ENCODE measurements at regions not wholly inside any gene's neighbourhood (a gene's known extent, or its start where the extent isn't known, plus 50 kb on each side); places are given as distances from the start of the nearest gene placed in this dataset.

- no peak for DNase-seq
Measured at GRCh38 chr3:72113964-72114363, 329.0 kb upstream of the PROK2 start.

- DNase-seq = no peak
Measured at GRCh38 chr3:72113564-72113963, 328.6 kb upstream of the PROK2 start.

GRCh38 chr3:72112435-72112834 lies 327.5 kb upstream of the PROK2 start:
- no peak for DNase-seq

- no peak for DNase-seq
Measured at GRCh38 chr3:72111265-72112205, 326.6 kb upstream of the PROK2 start.

DNA sequence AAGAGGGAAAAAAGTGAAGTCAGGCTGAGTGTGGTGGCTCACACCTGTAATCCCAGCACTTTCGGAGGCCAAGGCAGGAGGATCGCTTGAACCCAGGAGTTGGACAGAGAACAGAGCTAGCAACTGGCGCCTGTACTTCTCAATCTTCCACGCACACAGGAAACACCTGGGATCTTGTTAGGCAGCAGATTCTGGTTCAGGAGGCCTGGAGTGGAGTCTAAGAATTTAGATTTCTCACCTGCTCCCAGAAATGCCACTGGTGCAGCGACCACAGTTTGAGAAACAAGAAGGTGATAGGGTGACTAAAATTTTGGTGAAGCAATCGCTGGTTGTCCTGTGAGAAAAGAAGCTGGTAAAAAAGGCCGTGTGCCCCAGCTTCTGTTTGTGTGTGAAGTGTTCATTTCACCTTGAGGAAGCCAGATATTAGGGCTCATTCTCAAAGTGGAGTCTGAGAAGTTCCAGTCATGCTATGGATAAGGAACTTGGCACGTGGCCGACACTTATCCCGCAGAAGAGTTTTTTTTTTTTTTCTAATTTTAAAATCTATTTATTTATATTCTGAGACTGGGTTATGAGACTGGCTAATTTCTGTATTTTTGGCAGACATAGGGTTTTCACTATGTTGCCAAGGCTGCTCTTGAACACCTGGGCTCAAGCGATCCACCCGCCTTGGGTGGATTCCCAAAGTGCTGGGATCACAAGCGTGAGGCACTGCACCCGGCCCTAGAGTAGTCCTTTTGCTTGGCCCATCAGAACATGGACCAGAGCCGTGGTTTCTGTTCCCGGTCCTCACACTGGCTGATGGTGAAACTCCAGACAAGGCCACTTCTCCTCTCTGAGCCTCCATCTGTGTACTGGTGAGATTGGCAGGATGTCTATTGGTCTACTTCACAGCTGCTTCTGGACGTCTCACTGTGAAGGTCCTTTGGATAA lies 324.6 kb upstream of the PROK2 start:
- DNase-seq = no peak

- DNase-seq = no peak
Measured at GRCh38 chr3:72105306-72105705, 320.4 kb upstream of the PROK2 start.

DNA sequence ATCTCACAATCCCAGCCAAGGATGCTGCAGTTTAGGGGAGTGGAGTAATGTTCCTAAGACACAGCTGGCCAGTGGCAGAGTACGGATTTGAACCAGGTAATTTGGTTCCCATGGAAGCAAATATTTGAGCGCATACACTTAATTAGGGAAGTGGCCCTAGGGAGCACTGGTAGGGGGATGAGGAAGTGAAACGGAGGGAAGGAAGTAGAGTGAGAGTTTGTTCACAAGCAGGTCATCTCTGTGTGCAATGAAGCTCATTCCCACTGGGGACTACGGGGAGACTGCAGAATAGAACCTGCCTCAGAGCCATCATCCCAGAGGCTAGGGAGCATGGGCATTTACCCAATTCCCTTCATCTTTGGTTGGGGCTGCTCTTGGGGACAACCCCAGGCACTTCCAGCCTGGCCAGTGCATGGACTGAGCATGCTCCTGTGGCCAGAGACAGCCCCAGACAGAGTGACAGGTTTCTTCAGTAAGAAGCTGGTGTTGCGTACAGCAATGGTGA lies 317.2 kb upstream of the PROK2 start:
- DNase-seq = peak in 1 of 3 donors; percentile 54

DNA sequence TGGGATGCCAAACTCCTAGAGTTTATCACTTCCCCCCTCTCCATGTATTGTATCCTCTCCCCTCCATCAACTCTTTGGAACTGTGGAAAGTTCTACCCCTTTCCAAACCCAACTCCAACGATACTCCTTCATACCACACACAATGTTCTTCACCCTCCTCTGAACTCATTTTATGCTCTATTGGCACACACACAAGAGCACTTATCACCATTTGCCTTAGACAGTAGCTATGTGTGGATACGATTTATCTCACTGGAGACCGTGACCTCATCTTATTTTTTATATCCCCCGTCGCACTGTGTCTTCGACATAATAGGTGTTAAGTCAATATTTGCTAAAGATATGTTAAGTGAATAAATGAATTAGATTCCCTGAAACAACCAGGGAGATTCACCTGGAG lies 316.5 kb upstream of the PROK2 start:
- DNase-seq = no peak

DNA sequence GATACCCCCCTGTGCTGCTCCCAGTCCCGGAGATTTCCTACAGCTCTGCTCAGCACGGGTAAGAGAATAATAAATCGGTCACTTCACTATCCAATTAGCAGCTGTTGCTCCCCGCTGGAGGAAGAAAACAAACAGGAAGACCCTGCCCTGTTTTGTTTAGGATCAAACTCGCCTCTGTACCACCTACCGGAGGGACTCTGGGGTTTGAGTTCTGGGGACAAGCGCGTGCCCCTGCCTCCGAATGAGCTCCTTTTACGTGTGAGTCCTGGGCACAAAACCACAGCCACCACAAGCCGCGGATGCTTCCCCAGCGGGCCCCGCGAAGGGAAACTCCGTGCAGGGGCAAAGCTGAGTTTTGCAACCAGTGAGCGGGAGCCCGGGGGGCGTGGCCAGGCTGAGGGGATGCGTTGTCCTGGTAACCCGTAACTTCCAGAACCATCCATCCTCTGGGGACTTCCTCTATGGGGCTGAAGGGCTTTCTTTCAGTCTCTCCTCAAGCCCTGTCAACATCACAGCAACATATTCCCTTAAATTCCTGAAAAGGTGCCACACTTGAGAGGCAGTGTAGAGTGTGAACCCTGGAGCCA lies 315.7 kb upstream of the PROK2 start:
- DNase-seq = peak; percentile 71 to 93 (median 84)

- no peak for DNase-seq
Measured at GRCh38 chr3:72100080-72100511, 315.1 kb upstream of the PROK2 start.

- peak in 1 of 3 donors; percentile 30 for DNase-seq
Measured at GRCh38 chr3:72099326-72100079, 314.6 kb upstream of the PROK2 start.

GRCh38 chr3:72097053-72097452 lies 312.1 kb upstream of the PROK2 start:
- no peak for DNase-seq

- no peak for DNase-seq
Measured at GRCh38 chr3:72095521-72095920, 310.6 kb upstream of the PROK2 start.

- no peak for DNase-seq
Measured at GRCh38 chr3:72093992-72094334, 309.0 kb upstream of the PROK2 start.

- DNase-seq = no peak
Measured at GRCh38 chr3:72093270-72093991, 308.5 kb upstream of the PROK2 start.

DNA sequence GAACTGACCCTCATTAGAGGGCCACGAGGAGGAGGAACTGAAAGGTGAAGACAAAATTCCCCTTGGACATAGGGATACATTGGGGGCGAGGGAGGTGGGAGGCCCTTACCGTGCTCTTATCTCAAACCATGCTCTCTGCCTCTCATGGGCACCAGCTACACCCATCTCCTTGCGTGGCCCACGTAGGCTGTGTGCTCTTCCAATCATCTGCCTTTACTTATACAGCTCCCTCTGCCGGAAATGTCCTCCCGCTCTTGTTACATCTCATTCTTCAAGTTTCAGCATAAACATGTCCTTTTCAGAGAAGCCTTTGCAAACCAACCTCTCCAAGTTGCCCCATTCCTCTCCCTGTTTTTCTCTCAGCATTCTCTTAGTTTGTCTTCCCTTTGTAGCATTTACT lies 307.8 kb upstream of the PROK2 start:
- no peak for DNase-seq

GRCh38 chr3:72088486-72089025 lies 303.6 kb upstream of the PROK2 start:
- DNase-seq = no peak

- DNase-seq = no peak
Measured at GRCh38 chr3:72087420-72087819, 302.5 kb upstream of the PROK2 start.

GRCh38 chr3:72086743-72087087 lies 301.8 kb upstream of the PROK2 start:
- no peak for DNase-seq

DNA sequence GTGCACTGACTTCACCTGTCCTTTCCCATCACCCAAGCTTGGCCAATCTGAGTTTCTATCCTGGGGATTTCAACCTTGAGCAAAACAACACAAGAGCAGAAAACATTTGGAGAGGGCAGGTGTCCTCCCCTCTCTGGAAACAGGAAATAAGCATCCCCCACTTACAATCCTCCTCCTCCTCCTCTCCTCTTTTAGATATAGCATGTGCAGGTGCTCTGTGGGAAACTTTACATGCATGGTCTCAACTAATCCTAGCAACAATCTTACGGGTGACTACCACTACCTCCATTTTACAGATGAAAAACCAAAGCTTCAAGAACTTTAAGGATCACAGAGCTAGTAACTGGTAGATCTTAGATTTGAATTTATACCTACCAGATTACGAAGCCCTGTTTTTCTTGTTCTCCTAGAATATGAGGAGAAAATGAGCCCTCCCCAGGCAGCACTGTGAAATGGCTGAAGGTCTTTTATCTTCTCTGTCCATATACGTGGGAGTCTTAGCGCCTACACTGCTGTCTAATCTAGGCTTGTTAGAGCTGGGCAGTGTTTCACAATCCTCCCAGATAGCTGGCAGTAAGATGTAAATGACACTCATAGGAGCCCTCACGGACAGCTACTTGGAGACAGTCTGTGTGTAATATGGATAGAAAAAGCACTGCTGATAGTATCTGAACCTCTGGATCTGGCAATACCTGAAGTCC lies 301.2 kb upstream of the PROK2 start:
- no peak for DNase-seq

Data from muscle of back (tissue), 3 donors.